Panc1 (cell line): ENCODE measurements at regions not wholly inside any gene's neighbourhood (a gene's known extent, or its start where the extent isn't known, plus 50 kb on each side); places are given as distances from the start of the nearest gene placed in this dataset.

ENCODE experiments used
- CTCF ChIP-seq: fragments of 450-650 bp; IDR thresholded peaks from 2 replicates; pipeline ENCODE4 v1.5.1; 2017; ENCODE audit warnings: mild to moderate bottlenecking
- POLR2AphosphoS5 ChIP-seq: IDR thresholded peaks from 2 replicates; pipeline ENCODE4 v1.6.1; 2012; ENCODE audit warnings: mild to moderate bottlenecking, low read depth, low read length, moderate library complexity
- REST ChIP-seq, 2 experiments: IDR thresholded peaks; 2 replicates each; pipeline ENCODE4 v1.6.1; 2011 to 2012; ENCODE audit warnings: low read depth in 2 of 2, control low read depth in 1 of 2, low read length in 1 of 2, mild to moderate bottlenecking in 1 of 2, moderate library complexity in 1 of 2; ENCODE audit not compliant: insufficient read depth in 1 of 2
- TCF7L2 ChIP-seq: IDR thresholded peaks from 2 replicates; pipeline ENCODE4 v1.6.1; 2011; ENCODE audit warnings: mild to moderate bottlenecking, low read depth, low read length, inconsistent platforms

- TF ChIP-seq CTCF, result no peak
- no peak for TF ChIP-seq TCF7L2
- no peak for TF ChIP-seq POLR2AphosphoS5
- TF ChIP-seq REST (IDR thresholded peaks at IDR 0.05; ENCODE audit: insufficient read depth in 1 of 2, low read depth in 2 of 2, low read length in 1 of 2), result no peak
These were observed 94.8 kb upstream of the PRDM11 start for GRCh38 chr11:45051621-45052020.
